Right lobe of liver (tissue), 6 donors: ENCODE measurements at regions not wholly inside any gene's neighbourhood (a gene's known extent, or its start where the extent isn't known, plus 50 kb on each side); places are given as distances from the start of the nearest gene placed in this dataset.

Experiments used
- ATAC-seq, 4 donors: fragments of 200-7000 bp; cut with Tn5 transposase; one replicate each; pipeline ENCODE4 v1.9.1; 2020; ENCODE audit warnings: mild to moderate bottlenecking in 4 of 4, moderate library complexity in 4 of 4
- DNase-seq, 3 donors: peaks; one replicate each; pipeline ENCODE4 v3.0.0-alpha.2; 2020
- H3K27ac ChIP-seq, 3 donors: fragments of 200-600 bp; one replicate each; pipeline ENCODE4 v1.8.0; 2022
- H3K27me3 ChIP-seq, 2 donors: fragments of 200-600 bp; one replicate each; pipeline ENCODE4 v1.8.0; 2022
- H3K36me3 ChIP-seq, 4 donors: fragments of 200-600 bp; sonication (generic) in 1 of 4; one replicate each; pipeline versions ENCODE4 v1.5.1 to v1.8.0; 2017 to 2022; ENCODE audit warnings: control low read depth in 1 of 4
- H3K4me1 ChIP-seq, 4 donors: fragments of 200-600 bp; sonication (generic) in 1 of 4; one replicate each; pipeline versions ENCODE4 v1.5.1 to v1.8.0; 2017 to 2022; ENCODE audit warnings: control low read depth in 1 of 4
- H3K4me3 ChIP-seq, 3 donors: fragments of 200-600 bp; one replicate each; pipeline ENCODE4 v1.8.0; 2022
- H3K9me3 ChIP-seq, 4 donors: fragments of 200-600 bp; sonication (generic) in 1 of 4; one replicate each; pipeline versions ENCODE4 v1.5.1 to v1.8.0; 2017 to 2022; ENCODE audit warnings: control low read depth in 1 of 4
- CTCF ChIP-seq, 4 donors: fragments of 200-600 bp in 3 of 4; fragments of 450-650 bp in 1 of 4; IDR thresholded peaks; one replicate each; pipeline versions ENCODE4 v1.5.1 to v1.8.0; 2016 to 2022; ENCODE audit warnings: antibody characterized with exemption in 4 of 4, mild to moderate bottlenecking in 2 of 4
- POLR2A ChIP-seq: fragments of 450-650 bp; IDR thresholded peaks from one replicate; pipeline ENCODE4 v1.6.1; 2017; ENCODE audit warnings: antibody characterized with exemption, mild to moderate bottlenecking
- WGBS: methylation state at CpG from one replicate; pipeline ENCODE4 v1.1.6; 2018; ENCODE audit warnings: low coverage, low lambda C conversion rate; ENCODE audit not compliant: insufficient coverage; ENCODE audit errors: missing lambda C conversion rate; 5-methylcytosine and 5-hydroxymethylcytosine counted together
- intact Hi-C, 2 donors: fragments of 100-400 bp; cut with DNase I; formaldehyde crosslinking; loops; one replicate each; pipeline versions ENCODE4 v1.11.2 to v1.14.1; 2022
- donor health status: DM: no; HTN: yes; CAD: no.
- donor health status: DM: no; HTN: no; CAD: no.
- donor health status: DM: no; HTN: no; CAD: no.
- donor health status: DM: no; HTN: yes; CAD: no.
- donor health status: DM: no; HTN: yes; CAD: no.

- DNase-seq: no peak
- no peak for ATAC-seq
- Histone ChIP-seq H3K4me3 (no peak overlapping the region), H3K27me3 (no peaks in the 10 kb centered on the region), H3K36me3 (no peaks in the 10 kb centered on the region), H3K27ac (no peak overlapping the region), H3K9me3 (no peaks in the 10 kb centered on the region), H3K4me1 (no peaks in the 10 kb centered on the region)
- intact Hi-C loops: no loop called here
- WGBS: no CpG with 5 or more reads among the region's 2 CpGs
- TF ChIP-seq CTCF (IDR thresholded peaks at IDR 0.05): no peak
- TF ChIP-seq POLR2A: no peak
These were observed 55.1 kb upstream of the XPA start for GRCh38 chr9:97752274-97752673.

GRCh38 chr9:97753364-97753763 is 56.2 kb upstream of the XPA start:
- H3K9me3 ChIP-seq: no peaks in the 10 kb centered on the region
- H3K27ac ChIP-seq: no peak overlapping the region
- H3K27me3 ChIP-seq: no peaks in the 10 kb centered on the region
- intact Hi-C loops: no loop called here
- no peak for ATAC-seq
- H3K4me1 ChIP-seq: no peaks in the 10 kb centered on the region
- no peak for TF ChIP-seq CTCF (IDR thresholded peaks at IDR 0.05)
- TF ChIP-seq POLR2A: no peak
- H3K36me3 ChIP-seq: no peaks in the 10 kb centered on the region
- no peak for DNase-seq
- H3K4me3 ChIP-seq: no peak overlapping the region

GRCh38 chr9:97753975-97754374 is 56.8 kb upstream of the XPA start:
- intact Hi-C loops: no loop called here
- 50% methylated on average over 2 of the region's 2 CpGs for WGBS
- H3K27me3 ChIP-seq: no peaks in the 10 kb centered on the region
- no peak for TF ChIP-seq POLR2A
- no peak for TF ChIP-seq CTCF (IDR thresholded peaks at IDR 0.05)
- no peak for ATAC-seq
- H3K4me3 ChIP-seq: no peak overlapping the region
- H3K4me1 ChIP-seq: peaks cover 0 to under 1% (median under 1%) of the 10 kb centered on the region in 4 donors
- no peak overlapping the region for H3K27ac ChIP-seq
- H3K9me3 ChIP-seq: no peaks in the 10 kb centered on the region
- H3K36me3 ChIP-seq: no peaks in the 10 kb centered on the region
- no peak for DNase-seq

- no peak overlapping the region for H3K27ac ChIP-seq
- H3K4me1 ChIP-seq: peaks cover 0 to 16% (median 8%) of the 10 kb centered on the region in 4 donors
- ATAC-seq (no peak), DNase-seq (no peak)
- H3K9me3 ChIP-seq: no peaks in the 10 kb centered on the region
- H3K4me3 ChIP-seq: no peak overlapping the region
- WGBS: 85% methylated on average over 4 of the region's 4 CpGs
- no peak for TF ChIP-seq POLR2A
- no peak for TF ChIP-seq CTCF (IDR thresholded peaks at IDR 0.05)
- intact Hi-C loops: no loop called here
- H3K27me3 ChIP-seq: no peaks in the 10 kb centered on the region
- H3K36me3 ChIP-seq: no peaks in the 10 kb centered on the region
These were observed 58.6 kb upstream of the XPA start for GRCh38 chr9:97755618-97756267.

GRCh38 chr9:97756991-97757390 is 59.9 kb upstream of the XPA start:
- Histone ChIP-seq H3K27ac (no peak overlapping the region), H3K4me1 (peaks cover 0 to 17% (median 8%) of the 10 kb centered on the region in 4 donors), H3K4me3 (no peak overlapping the region), H3K9me3 (no peaks in the 10 kb centered on the region), H3K36me3 (no peaks in the 10 kb centered on the region), H3K27me3 (no peaks in the 10 kb centered on the region)
- 49% methylated on average over 3 of the region's 3 CpGs for WGBS
- ATAC-seq (no peak), DNase-seq (no peak)
- intact Hi-C loops: no loop called here
- TF ChIP-seq CTCF (IDR thresholded peaks at IDR 0.05) (no peak), POLR2A (no peak)
